Hippocampal formation (tissue), 2 donors: ENCODE measurements at regions not wholly inside any gene's neighbourhood (a gene's known extent, or its start where the extent isn't known, plus 50 kb on each side); places are given as distances from the start of the nearest gene placed in this dataset.

Experiments
- DNase-seq, 2 donors: peaks; one replicate each; lab custom pipeline; 2025; lab: John Stamatoyannopoulos, UW

DNA sequence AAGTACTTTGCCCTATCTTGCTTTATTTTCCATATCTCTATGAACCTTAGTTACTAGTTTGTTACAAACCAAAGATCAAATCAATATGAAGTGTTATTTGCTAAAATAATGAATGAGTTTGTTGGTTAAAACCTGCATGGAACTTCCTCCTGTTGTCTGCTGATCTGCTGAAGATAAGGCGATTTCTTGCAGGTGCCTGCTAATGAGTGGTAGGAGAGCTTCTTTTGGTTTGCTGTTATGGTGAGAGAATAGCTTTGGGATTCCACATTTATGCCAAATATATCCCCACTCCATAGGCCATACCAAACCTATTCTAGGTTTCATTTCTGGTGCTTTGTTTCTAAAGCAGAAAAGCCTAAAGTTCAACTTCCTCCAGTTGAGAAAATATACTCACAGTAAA lies 103.8 kb upstream of the PCDH10 start:
- DNase-seq, result no peak

DNA sequence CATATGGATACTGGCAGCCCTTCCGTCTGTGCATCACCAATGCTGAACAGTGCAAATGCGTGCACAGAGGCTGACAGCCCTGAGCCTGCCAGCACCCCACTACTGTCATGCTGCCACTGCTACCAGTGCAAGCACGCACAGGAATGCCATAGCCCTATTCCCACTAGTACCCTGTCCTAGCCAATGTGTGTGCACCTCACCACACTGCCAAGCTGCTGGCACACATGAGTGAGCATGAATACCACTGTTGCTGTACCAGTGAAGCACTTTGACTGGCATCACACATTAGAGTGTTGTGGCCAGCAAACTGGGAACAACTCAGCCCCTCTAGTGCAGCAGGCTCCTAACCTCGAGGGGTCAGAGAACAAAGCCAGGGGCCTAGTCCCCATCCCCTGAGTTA lies 102.9 kb upstream of the PCDH10 start:
- DNase-seq, result no peak

DNA sequence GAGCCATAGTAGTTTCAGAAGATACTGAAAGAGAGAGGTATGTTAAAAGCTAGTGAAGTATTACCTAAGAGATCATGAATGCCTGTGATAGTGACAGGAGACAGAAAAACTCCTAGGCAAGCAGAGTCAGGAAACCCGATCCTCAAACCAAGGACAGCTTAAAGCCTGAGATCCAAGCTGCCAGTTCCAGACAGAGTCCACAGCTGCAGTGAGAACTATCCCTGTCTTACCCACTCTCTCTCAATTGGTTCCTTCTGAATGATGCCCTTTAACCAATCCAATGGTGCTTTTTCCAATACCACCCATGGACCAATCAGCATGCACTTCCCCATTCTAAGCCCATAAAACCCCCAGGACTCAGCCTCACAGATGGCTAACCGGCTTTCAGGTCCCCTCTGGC lies 90.4 kb upstream of the PCDH10 start:
- no peak for DNase-seq

DNA sequence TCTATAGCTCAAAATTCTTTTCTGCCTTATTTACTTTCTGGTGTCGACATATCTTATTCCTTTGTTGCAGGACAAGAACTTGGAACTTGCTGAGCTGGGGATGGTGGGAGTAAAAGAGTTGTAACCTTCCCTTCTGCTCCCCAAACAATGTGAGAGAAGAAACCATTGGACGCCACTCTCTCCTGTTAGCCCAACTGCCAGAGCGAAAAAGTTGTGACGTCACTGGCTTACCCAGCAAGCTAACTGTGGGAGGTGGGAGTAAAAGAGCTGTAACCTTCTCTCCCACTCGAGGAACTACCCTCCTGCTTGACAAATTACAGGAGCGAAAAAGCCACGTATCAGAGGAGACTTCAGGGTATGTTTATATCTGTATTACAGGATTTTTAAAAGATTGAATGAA lies 90.0 kb upstream of the PCDH10 start:
- DNase-seq, result no peak

DNA sequence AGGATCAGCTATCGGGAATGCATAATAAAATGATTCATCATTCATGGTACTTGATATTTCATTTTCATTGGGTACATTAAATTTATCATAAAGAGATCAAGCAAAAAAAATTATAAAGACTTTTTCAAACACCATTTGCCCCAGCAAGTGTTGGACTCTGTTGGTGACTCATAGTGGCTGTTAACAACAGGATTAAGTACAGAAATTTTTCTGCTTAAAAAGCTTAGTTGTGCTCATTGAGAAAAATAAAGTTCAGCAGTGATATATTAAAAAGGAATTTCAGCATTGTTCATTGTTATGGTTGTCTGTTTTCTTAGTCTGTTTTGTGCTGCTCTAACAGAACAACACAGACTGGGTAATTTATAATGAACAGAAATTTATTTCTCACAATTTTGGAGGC lies 86.2 kb upstream of the PCDH10 start:
- no peak for DNase-seq

DNA sequence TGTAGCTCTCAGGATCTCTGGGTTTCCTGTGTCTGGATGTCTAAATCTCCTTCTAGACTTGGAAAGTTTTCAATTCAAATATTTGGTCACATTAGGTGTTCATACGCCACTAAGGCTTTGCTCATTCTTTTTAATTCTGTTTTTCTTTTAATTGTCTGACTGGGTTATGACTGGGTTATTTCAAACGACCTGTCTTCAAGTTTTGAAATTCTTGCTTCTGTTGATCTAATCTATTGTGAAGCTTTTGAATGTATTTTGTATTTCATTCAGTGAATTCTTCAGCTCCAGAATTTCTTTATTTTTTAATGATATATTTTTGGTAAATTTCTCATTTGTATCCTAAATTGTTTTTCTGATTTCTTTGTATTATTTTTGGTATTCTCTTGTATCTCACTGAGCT lies 81.0 kb upstream of the PCDH10 start:
- no peak for DNase-seq

DNA sequence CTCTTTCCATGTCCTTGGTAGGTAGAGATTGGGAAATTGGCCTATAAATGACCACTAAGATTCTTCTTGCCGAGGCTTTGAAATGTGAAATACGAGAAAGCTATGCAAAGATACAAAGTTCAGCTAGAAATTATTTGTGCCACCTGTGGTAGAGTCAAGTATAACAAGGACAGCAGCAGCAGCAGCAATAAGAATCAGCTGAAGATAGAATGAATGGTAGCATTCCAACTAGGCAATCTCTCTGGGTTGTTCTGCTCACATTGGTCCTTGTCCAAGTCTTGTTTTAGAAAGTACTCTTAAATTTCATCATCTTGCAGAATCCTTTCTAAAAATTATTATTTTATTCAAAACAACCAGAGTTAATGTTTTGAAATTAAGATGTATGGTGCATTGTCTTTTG lies 67.8 kb upstream of the PCDH10 start:
- DNase-seq, result no peak

DNA sequence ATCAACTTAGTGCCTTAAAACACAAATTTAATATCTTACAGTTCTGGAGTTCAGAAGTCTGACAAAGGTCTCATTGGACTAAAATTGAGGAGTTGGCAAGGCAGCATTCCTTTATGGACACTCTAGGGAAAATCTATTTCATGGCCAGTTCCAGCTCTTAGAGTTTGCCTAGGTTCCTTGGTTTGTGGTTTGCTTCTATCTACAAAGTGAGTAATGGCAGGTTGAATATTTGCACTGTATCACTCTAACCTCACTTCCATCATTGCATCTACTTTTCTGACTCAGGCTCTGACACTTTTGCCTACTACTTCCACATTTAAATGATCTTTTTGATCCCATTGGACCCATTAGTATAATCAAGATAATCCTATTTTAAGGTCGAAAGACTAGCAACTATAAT lies 64.7 kb upstream of the PCDH10 start:
- DNase-seq, result no peak

DNA sequence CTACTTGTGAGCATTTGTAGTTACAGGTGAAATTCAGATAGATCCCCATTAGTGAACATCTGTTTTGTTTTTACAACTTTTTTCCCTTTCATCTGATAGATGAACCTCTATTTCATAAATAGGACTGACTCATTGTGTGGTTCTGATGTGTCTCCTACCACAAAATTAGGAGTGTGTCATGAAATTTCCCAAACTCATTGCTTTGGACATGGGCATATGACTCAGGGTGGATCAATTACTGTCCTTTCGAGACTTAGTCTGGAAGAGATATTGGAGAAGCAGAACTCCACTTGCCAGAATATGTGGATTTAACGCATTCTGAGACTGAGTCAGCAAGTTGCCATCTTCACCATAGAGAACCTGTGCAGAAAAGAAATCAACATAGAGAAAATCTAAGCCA lies 53.5 kb upstream of the PCDH10 start:
- DNase-seq, result no peak

DNA sequence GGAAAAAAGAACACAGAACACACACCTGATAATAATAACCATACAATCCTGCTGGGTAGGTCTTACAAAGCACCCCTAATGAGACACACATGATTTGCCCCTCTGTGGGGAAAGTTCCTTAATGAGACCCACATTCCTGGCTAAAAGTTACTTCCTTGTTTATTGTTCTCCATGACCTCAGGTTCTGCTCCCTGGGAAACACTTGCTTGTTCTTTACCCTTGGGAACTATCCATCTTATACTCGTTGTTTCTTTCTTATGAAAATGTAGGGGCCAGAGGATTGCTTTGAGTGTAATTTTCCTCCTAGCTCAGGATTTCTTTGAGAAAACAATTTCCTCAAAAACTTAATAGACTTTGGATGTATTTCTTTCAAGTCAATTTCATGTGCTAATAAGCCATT lies 52.1 kb upstream of the PCDH10 start:
- DNase-seq, result no peak
